Activated CD8-positive, alpha-beta T cell treated with anti-CD3 and anti-CD28 coated beads, Interleukin-2, amount 10 ng/mL, durations not matched to agents 7 days and 5 days (primary cell): ENCODE measurements at regions not wholly inside any gene's neighbourhood (a gene's known extent, or its start where the extent isn't known, plus 50 kb on each side); places are given as distances from the start of the nearest gene placed in this dataset.
"Not testable (repeated sequence)": the region's sequence is repeated elsewhere in the genome, so short reads cannot be mapped to it uniquely, and the experiment has no call there.

Experiments used
- ATAC-seq: fragments of 150-1000 bp; cut with Tn5 transposase; one replicate; pipeline ENCODE4 v1.10.0; 2021; ENCODE audit warnings: moderate library complexity
- CTCF ChIA-PET: fragments of 350-600 bp; sonication (Branson Sonifier 250); formaldehyde crosslinking; loops from one replicate; lab custom pipeline; 2021; ENCODE audit warnings: antibody characterized with exemption; lab: Charles Lee
- POLR2A ChIA-PET: fragments of 350-600 bp; sonication (Branson Sonifier 250); formaldehyde crosslinking; loops from one replicate; lab custom pipeline; 2021; ENCODE audit warnings: antibody characterized with exemption; lab: Charles Lee
- DNase-seq: peaks from one replicate; pipeline ENCODE4 v3.0.0-alpha.2; 2020
- H3K27ac Mint-ChIP-seq: one replicate; pipeline ENCODE4 v1.8.0; 2021; ENCODE audit warnings: mild to moderate bottlenecking, mixed read lengths
- H3K27me3 Mint-ChIP-seq: one replicate; pipeline ENCODE4 v1.8.0; 2021; ENCODE audit warnings: low read depth, mixed read lengths
- H3K36me3 Mint-ChIP-seq: one replicate; pipeline ENCODE4 v1.8.0; 2021; ENCODE audit warnings: low read depth, mixed read lengths
- H3K4me1 Mint-ChIP-seq: one replicate; pipeline ENCODE4 v1.8.0; 2021; ENCODE audit warnings: low read depth, mixed read lengths
- H3K4me3 Mint-ChIP-seq: one replicate; pipeline ENCODE4 v1.8.0; 2021; ENCODE audit warnings: mild to moderate bottlenecking, mixed read lengths
- H3K9me3 Mint-ChIP-seq: one replicate; pipeline ENCODE4 v1.8.0; 2022; ENCODE audit warnings: mixed read lengths; ENCODE audit not compliant: insufficient read depth

DNA sequence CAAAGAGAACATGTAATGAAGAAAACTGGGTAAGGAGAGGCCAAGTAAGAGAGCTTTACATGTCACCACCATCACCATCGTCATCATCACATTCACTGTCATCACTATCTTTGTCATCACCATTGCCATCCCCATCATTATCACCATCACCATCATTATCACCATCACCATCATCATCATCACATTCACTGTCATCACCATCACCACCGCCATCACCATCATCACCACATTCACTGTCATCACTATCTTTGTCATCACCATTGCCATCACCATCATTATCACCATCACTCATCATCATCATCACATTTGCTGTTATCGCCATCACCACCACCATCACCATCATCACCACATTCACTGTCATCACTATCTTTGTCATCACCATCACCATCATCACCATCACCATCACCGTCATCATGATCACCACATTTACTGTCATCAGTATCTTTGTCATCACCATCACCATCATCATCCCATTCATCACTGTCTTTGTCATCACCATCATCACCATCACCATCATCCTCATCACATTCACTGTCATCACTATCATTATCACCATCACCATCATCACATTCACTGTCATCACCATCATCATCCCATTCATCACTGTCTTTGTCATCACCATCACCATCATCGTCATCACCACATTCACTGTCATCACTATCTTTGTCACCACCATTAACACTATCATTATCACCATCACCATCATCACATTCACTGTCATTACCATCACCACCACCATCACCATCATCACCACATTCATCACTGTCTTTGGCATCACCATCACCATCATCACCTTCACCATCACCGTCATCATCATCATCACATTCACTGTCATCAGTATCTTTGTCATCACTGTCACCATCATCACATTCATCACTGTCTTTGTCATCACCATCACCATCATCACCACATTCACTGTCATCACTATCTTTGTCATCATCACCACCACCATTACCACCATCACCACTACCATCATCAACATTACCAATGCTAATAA is 172.3 kb downstream of the ERMARD start:
- peaks cover 13% of the 10 kb centered on the region for H3K4me1 Mint-ChIP-seq
- H3K9me3 Mint-ChIP-seq = no peaks in the 10 kb centered on the region
- H3K27me3 Mint-ChIP-seq = peaks cover 7% of the 10 kb centered on the region
- no peak for ATAC-seq
- ChIA-PET CTCF (no interaction called here), POLR2A (no interaction called here)
- no peak overlapping the region for H3K4me3 Mint-ChIP-seq
- DNase-seq = no peak
- no peaks in the 10 kb centered on the region for H3K36me3 Mint-ChIP-seq
- no peak overlapping the region for H3K27ac Mint-ChIP-seq

GRCh38 chr6:169921853-169922824 is 170.7 kb downstream of the ERMARD start:
- Mint-ChIP-seq H3K36me3 (no peaks in the 10 kb centered on the region), H3K4me3 (no peak overlapping the region), H3K27me3 (peaks cover 4% of the 10 kb centered on the region), H3K4me1 (peaks cover 13% of the 10 kb centered on the region), H3K9me3 (peaks cover 4% of the 10 kb centered on the region), H3K27ac (no peak overlapping the region)
- DNase-seq (peak; percentile 63), ATAC-seq (peak; percentile 77)
- CTCF ChIA-PET = no interaction called here
- POLR2A ChIA-PET = no interaction called here

- ChIA-PET CTCF (no interaction called here), POLR2A (no interaction called here)
- H3K36me3 Mint-ChIP-seq = no peaks in the 10 kb centered on the region
- peaks cover 6% of the 10 kb centered on the region for H3K27me3 Mint-ChIP-seq
- H3K9me3 Mint-ChIP-seq = peaks cover 4% of the 10 kb centered on the region
- no peak overlapping the region for H3K27ac Mint-ChIP-seq
- peaks cover 13% of the 10 kb centered on the region for H3K4me1 Mint-ChIP-seq
- ATAC-seq (no peak), DNase-seq (no peak)
- H3K4me3 Mint-ChIP-seq = no peak overlapping the region
Observed at GRCh38 chr6:169921217-169921616, 169.8 kb downstream of the ERMARD start.

- POLR2A ChIA-PET = no interaction called here
- peaks cover 4% of the 10 kb centered on the region for H3K9me3 Mint-ChIP-seq
- no peak overlapping the region for H3K27ac Mint-ChIP-seq
- no peaks in the 10 kb centered on the region for H3K36me3 Mint-ChIP-seq
- H3K4me3 Mint-ChIP-seq = no peak overlapping the region
- no peak for DNase-seq
- ATAC-seq = no peak
- CTCF ChIA-PET = no interaction called here
- peaks cover 7% of the 10 kb centered on the region for H3K27me3 Mint-ChIP-seq
- H3K4me1 Mint-ChIP-seq = peaks cover 13% of the 10 kb centered on the region
Observed at GRCh38 chr6:169920359-169921020, 169.1 kb downstream of the ERMARD start.

DNA sequence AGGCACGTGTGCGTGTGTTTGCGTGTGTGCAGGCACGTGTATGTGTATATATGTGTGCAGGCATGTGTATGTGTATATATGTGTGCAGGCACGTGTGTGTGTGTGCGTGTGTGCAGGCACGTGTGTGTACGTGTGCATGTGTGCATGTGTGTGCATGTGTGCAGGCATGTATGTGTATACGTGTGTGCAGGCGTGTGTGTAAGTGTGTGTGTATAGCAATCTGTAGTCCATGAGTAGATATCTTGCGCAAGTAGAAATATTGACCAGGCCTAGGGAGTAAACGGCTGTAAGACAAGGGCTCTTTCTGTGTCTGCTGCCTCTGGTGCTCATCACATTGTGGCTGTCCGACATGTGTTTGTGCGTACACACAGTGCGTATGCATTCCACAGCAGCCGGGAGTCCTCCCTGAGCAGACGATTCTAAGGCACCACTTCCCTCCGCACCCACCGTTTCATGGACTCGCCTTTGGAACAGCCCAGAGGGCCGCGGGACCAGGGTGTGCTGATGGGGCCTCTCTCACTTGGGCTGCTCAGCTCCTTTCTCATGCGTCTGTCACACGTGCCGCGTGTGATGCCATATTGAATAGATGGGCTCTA is 167.6 kb downstream of the ERMARD start:
- ATAC-seq (no peak), DNase-seq (no peak)
- Mint-ChIP-seq H3K9me3 (peaks cover 4% of the 10 kb centered on the region), H3K27me3 (peaks cover 7% of the 10 kb centered on the region), H3K4me3 (no peak overlapping the region), H3K4me1 (peaks cover 13% of the 10 kb centered on the region), H3K27ac (no peak overlapping the region), H3K36me3 (no peaks in the 10 kb centered on the region)
- POLR2A ChIA-PET = no interaction called here
- CTCF ChIA-PET = no interaction called here

GRCh38 chr6:169918239-169918953 is 167.0 kb downstream of the ERMARD start:
- no peaks in the 10 kb centered on the region for H3K36me3 Mint-ChIP-seq
- H3K27ac Mint-ChIP-seq = no peak overlapping the region
- POLR2A ChIA-PET = no interaction called here
- CTCF ChIA-PET = no interaction called here
- no peak for ATAC-seq
- H3K27me3 Mint-ChIP-seq = peaks cover 11% of the 10 kb centered on the region
- peaks cover 4% of the 10 kb centered on the region for H3K9me3 Mint-ChIP-seq
- H3K4me1 Mint-ChIP-seq = peaks cover 13% of the 10 kb centered on the region
- no peak overlapping the region for H3K4me3 Mint-ChIP-seq
- DNase-seq = no peak

GRCh38 chr6:169917153-169917552 is 165.7 kb downstream of the ERMARD start:
- Mint-ChIP-seq H3K9me3 (peaks cover 4% of the 10 kb centered on the region), H3K27me3 (peaks cover 16% of the 10 kb centered on the region), H3K27ac (no peak overlapping the region), H3K4me3 (no peak overlapping the region), H3K4me1 (peaks cover 13% of the 10 kb centered on the region), H3K36me3 (no peaks in the 10 kb centered on the region)
- DNase-seq (no peak), ATAC-seq (no peak)
- CTCF ChIA-PET = no interaction called here
- POLR2A ChIA-PET = no interaction called here

GRCh38 chr6:169915769-169916550 is 164.5 kb downstream of the ERMARD start:
- DNase-seq = no peak
- Mint-ChIP-seq H3K27ac (no peak overlapping the region), H3K4me1 (peaks cover 3% of the 10 kb centered on the region), H3K36me3 (no peaks in the 10 kb centered on the region), H3K9me3 (peaks cover 4% of the 10 kb centered on the region), H3K27me3 (peaks cover 18% of the 10 kb centered on the region), H3K4me3 (no peak overlapping the region)
- ATAC-seq = no peak
- ChIA-PET CTCF (no interaction called here), POLR2A (no interaction called here)

GRCh38 chr6:169913745-169914144 is 162.3 kb downstream of the ERMARD start:
- POLR2A ChIA-PET, DNase-seq, ATAC-seq, H3K4me3 Mint-ChIP-seq, CTCF ChIA-PET, H3K27ac Mint-ChIP-seq, H3K4me1 Mint-ChIP-seq, H3K9me3 Mint-ChIP-seq, H3K36me3 Mint-ChIP-seq: not testable (repeated sequence)
- H3K27me3 Mint-ChIP-seq = peaks cover 21% of the 10 kb centered on the region

GRCh38 chr6:169913096-169913638 is 161.7 kb downstream of the ERMARD start:
- Mint-ChIP-seq H3K9me3 (peaks cover under 1% of the 10 kb centered on the region), H3K27ac (no peak overlapping the region), H3K36me3 (no peaks in the 10 kb centered on the region), H3K4me1 (peaks cover 3% of the 10 kb centered on the region), H3K27me3 (peaks cover 21% of the 10 kb centered on the region), H3K4me3 (no peak overlapping the region)
- DNase-seq = no peak
- ATAC-seq = no peak
- POLR2A ChIA-PET = no interaction called here
- CTCF ChIA-PET = no interaction called here
